SK-N-SH treated with all-trans-retinoic acid at 6 μM for 48 hours (cell line): ENCODE measurements at regions not wholly inside any gene's neighbourhood (a gene's known extent, or its start where the extent isn't known, plus 50 kb on each side); places are given as distances from the start of the nearest gene placed in this dataset.
"Not testable (repeated sequence)": the region's sequence is repeated elsewhere in the genome, so short reads cannot be mapped to it uniquely, and the experiment has no call there.

ENCODE experiments used
- ATAC-seq: fragments of 200-7000 bp; cut with Tn5 transposase; 3 replicates; pipeline ENCODE4 v1.9.1; 2020; ENCODE audit warnings: mild to moderate bottlenecking, moderate library complexity
- BACH2 ChIP-seq: fragments of 250-450 bp; sonication (Bioruptor Pico); IDR thresholded peaks from 2 replicates; pipeline ENCODE4 v1.9.0; 2021; ENCODE audit warnings: mild to moderate bottlenecking, borderline replicate concordance
- ESRRG ChIP-seq: fragments of 250-450 bp; sonication (Bioruptor Pico); IDR thresholded peaks from 2 replicates; pipeline ENCODE4 v1.6.1; 2021; ENCODE audit warnings: mild to moderate bottlenecking
- GLIS3 ChIP-seq: fragments of 250-450 bp; sonication (Bioruptor Pico); IDR thresholded peaks from 2 replicates; pipeline ENCODE4 v1.5.0; 2020; ENCODE audit warnings: mild to moderate bottlenecking, moderate library complexity
- ISL1 ChIP-seq: fragments of 250-450 bp; sonication (Bioruptor Pico); IDR thresholded peaks from 2 replicates; pipeline ENCODE4 v2.1.2; 2022; ENCODE audit warnings: mild to moderate bottlenecking, moderate library complexity
- OSR1 ChIP-seq: fragments of 250-450 bp; sonication (Bioruptor Pico); IDR thresholded peaks from 2 replicates; pipeline ENCODE4 v1.8.0; 2022; ENCODE audit warnings: moderate library complexity, mild to moderate bottlenecking, inconsistent platforms
- PPARA ChIP-seq: fragments of 250-450 bp; sonication (Bioruptor Pico); IDR thresholded peaks from 2 replicates; pipeline ENCODE4 v1.5.0; 2020; ENCODE audit warnings: mild to moderate bottlenecking, borderline replicate concordance
- RARB ChIP-seq: fragments of 250-450 bp; sonication (Bioruptor Pico); IDR thresholded peaks from 2 replicates; pipeline ENCODE4 v1.8.0; 2021; ENCODE audit warnings: mild to moderate bottlenecking, moderate library complexity
- SNAI2 ChIP-seq: fragments of 250-450 bp; sonication (Bioruptor Pico); IDR thresholded peaks from 2 replicates; pipeline ENCODE4 v1.5.0; 2020; ENCODE audit warnings: mild to moderate bottlenecking, moderate library complexity
- TCF4 ChIP-seq: fragments of 250-450 bp; sonication (Bioruptor Pico); IDR thresholded peaks from 2 replicates; pipeline ENCODE4 v1.8.0; 2021; ENCODE audit warnings: mild to moderate bottlenecking, moderate library complexity, borderline replicate concordance
- TOX ChIP-seq: fragments of 250-450 bp; sonication (Bioruptor Pico); IDR thresholded peaks from 2 replicates; pipeline ENCODE4 v1.8.0; 2021; ENCODE audit warnings: mild to moderate bottlenecking, moderate library complexity, borderline replicate concordance
- ZC3H10 ChIP-seq: fragments of 250-450 bp; sonication (Bioruptor Pico); IDR thresholded peaks from 2 replicates; pipeline ENCODE4 v1.5.1; 2021; ENCODE audit warnings: mild to moderate bottlenecking, moderate library complexity
- ZFP30 ChIP-seq: fragments of 450-650 bp; formaldehyde crosslinking; IDR thresholded peaks from 2 replicates; pipeline ENCODE4 v1.5.0; 2022; ENCODE audit warnings: mild to moderate bottlenecking, moderate library complexity
- ZNF565 ChIP-seq: fragments of 450-650 bp; formaldehyde crosslinking; conservative IDR thresholded peaks from 2 replicates; pipeline ENCODE4 v1.5.0; 2020; ENCODE audit warnings: low read depth, mild to moderate bottlenecking, moderate library complexity
- ZNF70 ChIP-seq: fragments of 450-650 bp; formaldehyde crosslinking; IDR thresholded peaks from 2 replicates; pipeline ENCODE4 v1.5.0; 2020; ENCODE audit warnings: mild to moderate bottlenecking, moderate library complexity
- ZNF8 ChIP-seq: fragments of 450-650 bp; formaldehyde crosslinking; IDR thresholded peaks from 2 replicates; pipeline ENCODE4 v1.5.0; 2020; ENCODE audit warnings: mild to moderate bottlenecking, moderate library complexity
- TF ChIP-seq, protein P1 (sequence below): fragments of 250-450 bp; sonication (Bioruptor Pico); IDR thresholded peaks from 2 replicates; pipeline ENCODE4 v1.8.0; 2021; ENCODE audit warnings: low read depth, mild to moderate bottlenecking, moderate library complexity, borderline replicate concordance
- TF ChIP-seq, protein P2 (sequence below): fragments of 250-450 bp; sonication (Bioruptor Pico); IDR thresholded peaks from 2 replicates; pipeline ENCODE4 v1.5.1; 2021; ENCODE audit warnings: mild to moderate bottlenecking, moderate library complexity
- TF ChIP-seq, protein P3 (sequence below): fragments of 250-450 bp; sonication (Bioruptor Pico); IDR thresholded peaks from 2 replicates; pipeline ENCODE4 v1.5.1; 2020; ENCODE audit warnings: low read depth, mild to moderate bottlenecking, moderate library complexity
- TF ChIP-seq, protein P4 (sequence below): fragments of 250-450 bp; sonication (Bioruptor Pico); IDR thresholded peaks from 2 replicates; pipeline ENCODE4 v1.8.0; 2020; ENCODE audit warnings: mild to moderate bottlenecking, moderate library complexity, borderline replicate concordance

DNA sequence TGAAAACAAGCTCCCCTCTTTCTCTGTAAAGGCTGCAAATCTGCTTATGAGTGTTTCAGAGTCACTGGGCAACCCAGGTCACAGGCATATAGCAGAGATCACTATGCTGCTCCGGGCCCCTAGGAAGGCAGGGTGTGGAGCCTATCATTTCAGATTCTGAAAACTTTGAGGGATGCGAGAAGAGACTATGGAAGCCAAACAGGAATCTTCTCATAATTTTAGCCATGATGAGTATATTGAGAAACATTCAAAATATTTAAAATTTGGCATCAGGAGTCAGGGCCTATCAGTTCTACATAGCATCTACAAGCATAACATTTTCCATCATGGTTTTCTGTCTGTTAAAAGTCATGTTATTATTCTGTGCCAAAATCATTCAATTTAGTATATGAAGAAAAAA is 61.7 kb upstream of the ATXN3L start:
- ATAC-seq: peak; percentile 72

DNA sequence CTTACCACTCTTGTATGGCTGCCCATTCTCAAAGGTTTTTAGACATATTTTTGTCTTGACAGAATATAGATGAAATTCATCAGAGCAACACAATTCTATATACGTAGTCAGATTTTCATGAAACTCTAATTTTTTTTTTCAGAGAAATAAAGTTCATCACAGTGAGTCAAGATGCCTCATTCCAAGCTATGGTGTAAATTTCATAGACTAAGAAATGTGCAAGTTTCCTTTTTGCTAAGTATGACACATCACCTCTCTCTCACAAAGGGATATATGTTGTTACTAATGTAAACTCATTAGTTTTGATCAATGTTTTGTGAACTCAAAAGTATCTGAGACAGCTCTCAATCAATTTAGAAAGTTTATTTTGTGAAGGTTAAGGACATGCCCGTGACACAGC is 60.4 kb upstream of the ATXN3L start:
- no peak; the same call in 1 of the 3 replicates for ATAC-seq
- TF ChIP-seq GLIS3 (no peak), PPARA (no peak), ZFP30 (CRISPR knock-in tag) (no peak), BACH2 (CRISPR knock-in tag) (no peak), RARB (CRISPR knock-in tag) (no peak), ESRRG (CRISPR knock-in tag) (no peak), ZC3H10 (no peak), ZNF565 (CRISPR knock-in tag) (no peak), TCF4 (CRISPR knock-in tag) (no peak), ZNF8 (CRISPR knock-in tag) (no peak), ISL1 (CRISPR knock-in tag) (no peak)
- TF ChIP-seq, protein P1, sequence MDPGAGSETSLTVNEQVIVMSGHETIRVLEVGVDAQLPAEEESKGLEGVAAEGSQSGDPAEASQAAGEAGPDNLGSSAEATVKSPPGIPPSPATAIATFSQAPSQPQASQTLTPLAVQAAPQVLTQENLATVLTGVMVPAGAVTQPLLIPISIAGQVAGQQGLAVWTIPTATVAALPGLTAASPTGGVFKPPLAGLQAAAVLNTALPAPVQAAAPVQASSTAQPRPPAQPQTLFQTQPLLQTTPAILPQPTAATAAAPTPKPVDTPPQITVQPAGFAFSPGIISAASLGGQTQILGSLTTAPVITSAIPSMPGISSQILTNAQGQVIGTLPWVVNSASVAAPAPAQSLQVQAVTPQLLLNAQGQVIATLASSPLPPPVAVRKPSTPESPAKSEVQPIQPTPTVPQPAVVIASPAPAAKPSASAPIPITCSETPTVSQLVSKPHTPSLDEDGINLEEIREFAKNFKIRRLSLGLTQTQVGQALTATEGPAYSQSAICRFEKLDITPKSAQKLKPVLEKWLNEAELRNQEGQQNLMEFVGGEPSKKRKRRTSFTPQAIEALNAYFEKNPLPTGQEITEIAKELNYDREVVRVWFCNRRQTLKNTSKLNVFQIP: no peak
- TF ChIP-seq, protein P2, sequence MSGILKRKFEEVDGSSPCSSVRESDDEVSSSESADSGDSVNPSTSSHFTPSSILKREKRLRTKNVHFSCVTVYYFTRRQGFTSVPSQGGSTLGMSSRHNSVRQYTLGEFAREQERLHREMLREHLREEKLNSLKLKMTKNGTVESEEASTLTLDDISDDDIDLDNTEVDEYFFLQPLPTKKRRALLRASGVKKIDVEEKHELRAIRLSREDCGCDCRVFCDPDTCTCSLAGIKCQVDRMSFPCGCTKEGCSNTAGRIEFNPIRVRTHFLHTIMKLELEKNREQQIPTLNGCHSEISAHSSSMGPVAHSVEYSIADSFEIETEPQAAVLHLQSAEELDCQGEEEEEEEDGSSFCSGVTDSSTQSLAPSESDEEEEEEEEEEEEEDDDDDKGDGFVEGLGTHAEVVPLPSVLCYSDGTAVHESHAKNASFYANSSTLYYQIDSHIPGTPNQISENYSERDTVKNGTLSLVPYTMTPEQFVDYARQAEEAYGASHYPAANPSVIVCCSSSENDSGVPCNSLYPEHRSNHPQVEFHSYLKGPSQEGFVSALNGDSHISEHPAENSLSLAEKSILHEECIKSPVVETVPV (CRISPR knock-in tag): no peak
- TF ChIP-seq, protein P3, sequence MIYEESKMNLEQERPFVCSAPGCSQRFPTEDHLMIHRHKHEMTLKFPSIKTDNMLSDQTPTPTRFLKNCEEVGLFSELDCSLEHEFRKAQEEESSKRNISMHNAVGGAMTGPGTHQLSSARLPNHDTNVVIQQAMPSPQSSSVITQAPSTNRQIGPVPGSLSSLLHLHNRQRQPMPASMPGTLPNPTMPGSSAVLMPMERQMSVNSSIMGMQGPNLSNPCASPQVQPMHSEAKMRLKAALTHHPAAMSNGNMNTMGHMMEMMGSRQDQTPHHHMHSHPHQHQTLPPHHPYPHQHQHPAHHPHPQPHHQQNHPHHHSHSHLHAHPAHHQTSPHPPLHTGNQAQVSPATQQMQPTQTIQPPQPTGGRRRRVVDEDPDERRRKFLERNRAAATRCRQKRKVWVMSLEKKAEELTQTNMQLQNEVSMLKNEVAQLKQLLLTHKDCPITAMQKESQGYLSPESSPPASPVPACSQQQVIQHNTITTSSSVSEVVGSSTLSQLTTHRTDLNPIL (CRISPR knock-in tag): no peak
- TF ChIP-seq, protein P4, sequence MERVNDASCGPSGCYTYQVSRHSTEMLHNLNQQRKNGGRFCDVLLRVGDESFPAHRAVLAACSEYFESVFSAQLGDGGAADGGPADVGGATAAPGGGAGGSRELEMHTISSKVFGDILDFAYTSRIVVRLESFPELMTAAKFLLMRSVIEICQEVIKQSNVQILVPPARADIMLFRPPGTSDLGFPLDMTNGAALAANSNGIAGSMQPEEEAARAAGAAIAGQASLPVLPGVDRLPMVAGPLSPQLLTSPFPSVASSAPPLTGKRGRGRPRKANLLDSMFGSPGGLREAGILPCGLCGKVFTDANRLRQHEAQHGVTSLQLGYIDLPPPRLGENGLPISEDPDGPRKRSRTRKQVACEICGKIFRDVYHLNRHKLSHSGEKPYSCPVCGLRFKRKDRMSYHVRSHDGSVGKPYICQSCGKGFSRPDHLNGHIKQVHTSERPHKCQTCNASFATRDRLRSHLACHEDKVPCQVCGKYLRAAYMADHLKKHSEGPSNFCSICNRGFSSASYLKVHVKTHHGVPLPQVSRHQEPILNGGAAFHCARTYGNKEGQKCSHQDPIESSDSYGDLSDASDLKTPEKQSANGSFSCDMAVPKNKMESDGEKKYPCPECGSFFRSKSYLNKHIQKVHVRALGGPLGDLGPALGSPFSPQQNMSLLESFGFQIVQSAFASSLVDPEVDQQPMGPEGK (CRISPR knock-in tag): no peak

More for the DNA sequence above, 61.7 kb upstream of the ATXN3L start:
- TF ChIP-seq BACH2 (CRISPR knock-in tag) (no peak), ZNF565 (CRISPR knock-in tag) (no peak), PPARA (no peak), ZNF70 (CRISPR knock-in tag) (no peak), TOX (CRISPR knock-in tag) (no peak), GLIS3 (no peak), ISL1 (CRISPR knock-in tag) (no peak; the same call in 1 of the 2 replicates), SNAI2 (CRISPR knock-in tag) (no peak), ESRRG (CRISPR knock-in tag) (no peak), OSR1 (CRISPR knock-in tag) (no peak)
- TF ChIP-seq, protein P4 (CRISPR knock-in tag): no peak
- TF ChIP-seq, protein P2 (CRISPR knock-in tag): no peak
- TF ChIP-seq, protein P1: no peak
- TF ChIP-seq, all 23 proteins: peak for 0

DNA sequence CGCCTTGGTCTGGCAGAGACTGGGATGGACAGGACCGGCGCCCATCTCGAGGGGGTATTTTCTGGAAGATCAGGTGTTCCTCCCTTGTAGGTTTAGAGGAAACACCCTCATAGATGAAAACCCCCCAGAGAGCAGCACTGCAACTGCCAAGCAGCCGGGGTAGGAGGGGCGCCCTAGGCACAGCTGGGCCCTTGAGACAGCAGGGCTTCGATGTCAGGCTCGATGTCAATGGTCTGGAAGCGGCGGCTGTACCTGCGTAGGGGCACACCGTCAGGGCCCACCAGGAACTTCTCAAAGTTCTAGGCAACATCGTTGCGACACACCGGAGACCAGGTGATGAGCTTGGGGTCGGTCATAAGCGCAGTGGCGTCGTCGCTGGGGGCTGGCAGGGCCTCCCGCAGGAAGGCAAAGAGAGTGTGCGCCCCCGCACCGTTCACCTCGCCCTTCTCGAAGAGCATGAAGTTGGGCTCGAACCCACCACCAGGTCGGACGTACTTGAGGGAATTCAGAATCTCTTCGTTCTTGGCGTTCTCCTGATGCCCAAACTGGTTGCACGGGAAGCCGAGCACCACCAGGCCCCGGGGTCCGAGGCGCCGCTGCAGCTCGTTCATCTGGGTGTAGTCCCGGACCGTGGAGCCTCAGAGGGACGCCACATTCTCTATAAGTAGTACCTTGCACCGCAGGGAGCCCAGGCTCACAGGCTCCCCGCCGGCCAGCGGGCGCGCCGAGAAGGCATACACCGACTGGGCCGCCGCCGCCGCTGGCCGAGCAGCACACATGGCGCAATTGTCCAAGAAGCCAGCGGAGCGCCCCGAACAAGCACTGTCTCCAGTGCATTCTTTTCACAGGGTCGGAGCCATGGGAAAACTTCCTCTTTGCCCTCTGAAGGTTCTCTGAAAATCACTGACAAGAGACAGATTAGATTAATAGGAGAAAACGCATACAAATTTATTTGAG is 59.0 kb upstream of the ATXN3L start:
- ATAC-seq: not testable (repeated sequence)
